ENCODE measurements at regions not wholly inside any gene's neighbourhood (a gene's known extent, or its start where the extent isn't known, plus 50 kb on each side); places are given as distances from the start of the nearest gene placed in this dataset.

GRCh38 chr2:8577573-8577972, 104.3 kb upstream of the ID2 start:
- no peak for TF ChIP-seq CTCF (IDR thresholded peaks at IDR 0.05; ENCODE audit: low read depth, low read length)
- TF ChIP-seq POLR2A (IDR thresholded peaks at IDR 0.05; ENCODE audit: extremely low read depth, insufficient read length): no peak
- no peak for TF ChIP-seq MAX (IDR thresholded peaks at IDR 0.05; ENCODE audit: low read depth, low read length)

Data from NB4 (cell line).